Activated B cell treated with CpG ODN at 0.5 μM for 24 hours (primary cell): ENCODE measurements at regions not wholly inside any gene's neighbourhood (a gene's known extent, or its start where the extent isn't known, plus 50 kb on each side); places are given as distances from the start of the nearest gene placed in this dataset.

Experiments
- ATAC-seq: fragments of 200-7000 bp; cut with Tn5 transposase; one replicate; pipeline ENCODE4 v1.10.0; 2021; ENCODE audit warnings: low read depth, mild to moderate bottlenecking, moderate library complexity
- CTCF ChIA-PET: fragments of 350-600 bp; sonication (Branson Sonifier 250); formaldehyde crosslinking; loops from one replicate; lab custom pipeline; 2021; ENCODE audit warnings: antibody characterized with exemption; lab: Charles Lee
- POLR2A ChIA-PET: fragments of 350-600 bp; sonication (Branson Sonifier 250); formaldehyde crosslinking; loops from one replicate; lab custom pipeline; 2021; ENCODE audit warnings: antibody characterized with exemption; lab: Charles Lee
- DNase-seq: peaks from one replicate; pipeline ENCODE4 v3.0.0; 2022
- H3K27ac Mint-ChIP-seq: one replicate; pipeline ENCODE4 v1.8.0; 2020; ENCODE audit warnings: mixed read lengths
- H3K27me3 Mint-ChIP-seq: one replicate; pipeline ENCODE4 v1.8.0; 2021; ENCODE audit warnings: mixed read lengths
- H3K36me3 Mint-ChIP-seq: one replicate; pipeline ENCODE4 v1.8.0; 2021; ENCODE audit warnings: low read depth, mixed read lengths
- H3K4me1 Mint-ChIP-seq: one replicate; pipeline ENCODE4 v1.8.0; 2021; ENCODE audit warnings: mixed read lengths
- H3K4me3 Mint-ChIP-seq: one replicate; pipeline ENCODE4 v1.8.0; 2020; ENCODE audit warnings: mild to moderate bottlenecking, mixed read lengths
- H3K9me3 Mint-ChIP-seq: one replicate; pipeline ENCODE4 v1.8.0; 2020; ENCODE audit warnings: mixed read lengths
- CTCF ChIP-seq: fragments of 200-600 bp; IDR thresholded peaks from one replicate; pipeline ENCODE4 v1.8.0; 2022; ENCODE audit warnings: antibody characterized with exemption, mild to moderate bottlenecking
- intact Hi-C: fragments of 100-400 bp; cut with micrococcal nuclease; formaldehyde crosslinking; loops from one replicate; pipeline ENCODE4 v1.15.1; 2024

- no peaks in the 10 kb centered on the region for H3K36me3 Mint-ChIP-seq
- H3K27ac Mint-ChIP-seq = no peak overlapping the region
- no peak for TF ChIP-seq CTCF
- ATAC-seq = no peak
- POLR2A ChIA-PET = no interaction called here
- CTCF ChIA-PET = no interaction called here
- no peak overlapping the region for H3K4me3 Mint-ChIP-seq
- H3K4me1 Mint-ChIP-seq = no peaks in the 10 kb centered on the region
- H3K9me3 Mint-ChIP-seq = no peaks in the 10 kb centered on the region
- no peaks in the 10 kb centered on the region for H3K27me3 Mint-ChIP-seq
- intact Hi-C loops = no loop called here
- no peak for DNase-seq
Observed at GRCh38 chr15:55015093-55015445, 181.7 kb downstream of the RSL24D1 start.

GRCh38 chr15:55014391-55015092 lies 182.2 kb downstream of the RSL24D1 start:
- Mint-ChIP-seq H3K4me1 (no peaks in the 10 kb centered on the region), H3K36me3 (no peaks in the 10 kb centered on the region), H3K4me3 (no peak overlapping the region), H3K27ac (no peak overlapping the region), H3K9me3 (no peaks in the 10 kb centered on the region), H3K27me3 (no peaks in the 10 kb centered on the region)
- DNase-seq = no peak
- ChIA-PET CTCF (no interaction called here), POLR2A (no interaction called here)
- no peak for ATAC-seq
- TF ChIP-seq CTCF = no peak
- intact Hi-C loops = no loop called here

GRCh38 chr15:55008421-55008820 lies 188.3 kb downstream of the RSL24D1 start:
- no peak overlapping the region for H3K4me3 Mint-ChIP-seq
- no peak for DNase-seq
- no peak overlapping the region for H3K27ac Mint-ChIP-seq
- POLR2A ChIA-PET = no interaction called here
- no peaks in the 10 kb centered on the region for H3K36me3 Mint-ChIP-seq
- no peak for TF ChIP-seq CTCF
- no peaks in the 10 kb centered on the region for H3K4me1 Mint-ChIP-seq
- H3K27me3 Mint-ChIP-seq = no peaks in the 10 kb centered on the region
- H3K9me3 Mint-ChIP-seq = no peaks in the 10 kb centered on the region
- CTCF ChIA-PET = no interaction called here
- no peak for ATAC-seq
- intact Hi-C loops = no loop called here

- Mint-ChIP-seq H3K27ac (no peak overlapping the region), H3K9me3 (no peaks in the 10 kb centered on the region), H3K36me3 (no peaks in the 10 kb centered on the region), H3K4me1 (no peaks in the 10 kb centered on the region), H3K4me3 (no peak overlapping the region), H3K27me3 (no peaks in the 10 kb centered on the region)
- POLR2A ChIA-PET = no interaction called here
- ATAC-seq (no peak), DNase-seq (no peak)
- no peak for TF ChIP-seq CTCF
- intact Hi-C loops = no loop called here
- CTCF ChIA-PET = no interaction called here
Observed at GRCh38 chr15:55007561-55007960, 189.2 kb downstream of the RSL24D1 start.

GRCh38 chr15:55005679-55006078 lies 191.1 kb downstream of the RSL24D1 start:
- Mint-ChIP-seq H3K27me3 (no peaks in the 10 kb centered on the region), H3K27ac (no peak overlapping the region), H3K4me3 (no peak overlapping the region), H3K36me3 (no peaks in the 10 kb centered on the region), H3K4me1 (no peaks in the 10 kb centered on the region), H3K9me3 (no peaks in the 10 kb centered on the region)
- ATAC-seq (no peak), DNase-seq (no peak)
- intact Hi-C loops = no loop called here
- CTCF ChIA-PET = no interaction called here
- no peak for TF ChIP-seq CTCF
- POLR2A ChIA-PET = no interaction called here
